Liver (tissue), 3 donors: ENCODE measurements at regions not wholly inside any gene's neighbourhood (a gene's known extent, or its start where the extent isn't known, plus 50 kb on each side); places are given as distances from the start of the nearest gene placed in this dataset.

Experiments used
- EGR1 ChIP-seq, 2 donors: IDR thresholded peaks; 2 replicates each; pipeline ENCODE4 v1.6.1; 2016 to 2018; ENCODE audit warnings: antibody characterized with exemption in 2 of 2, low read depth in 2 of 2
- FOXA1 ChIP-seq: IDR thresholded peaks from 2 replicates; pipeline ENCODE4 v1.6.1; 2016; ENCODE audit warnings: antibody characterized with exemption
- GABPA ChIP-seq, 2 donors: IDR thresholded peaks in 1 of 2; conservative IDR thresholded peaks in 1 of 2; 2 replicates each; pipeline ENCODE4 v1.6.1; 2016; ENCODE audit warnings: antibody characterized with exemption in 2 of 2, mild to moderate bottlenecking in 1 of 2, moderate library complexity in 1 of 2
- JUND ChIP-seq, 2 donors: IDR thresholded peaks; 2 replicates each; pipeline ENCODE4 v1.6.1; 2016; ENCODE audit warnings: antibody characterized with exemption in 2 of 2
- NR2F2 ChIP-seq: IDR thresholded peaks from 2 replicates; pipeline ENCODE4 v1.6.1; 2016; ENCODE audit warnings: antibody characterized with exemption
- RAD21 ChIP-seq, 2 donors: IDR thresholded peaks; 2 replicates each; pipeline ENCODE4 v1.6.1; 2016; ENCODE audit warnings: antibody characterized with exemption in 2 of 2, mild to moderate bottlenecking in 2 of 2
- REST ChIP-seq: IDR thresholded peaks from 2 replicates; pipeline ENCODE4 v1.6.1; 2016; ENCODE audit warnings: antibody characterized with exemption, mild to moderate bottlenecking
- SP1 ChIP-seq: IDR thresholded peaks from 2 replicates; pipeline ENCODE4 v1.6.1; 2018; ENCODE audit warnings: antibody characterized with exemption, mild to moderate bottlenecking
- TAF1 ChIP-seq: conservative IDR thresholded peaks from 2 replicates; pipeline ENCODE4 v1.6.1; 2016; ENCODE audit warnings: antibody characterized with exemption, mild to moderate bottlenecking
- YY1 ChIP-seq: IDR thresholded peaks from 2 replicates; pipeline ENCODE4 v1.6.1; 2016; ENCODE audit warnings: antibody characterized with exemption, mild to moderate bottlenecking
- ZBTB33 ChIP-seq: IDR thresholded peaks from 2 replicates; pipeline ENCODE4 v1.6.1; 2016; ENCODE audit warnings: antibody characterized with exemption
- TF ChIP-seq, protein P1 (sequence below): fragments of 150-350 bp; IDR thresholded peaks from 2 replicates; pipeline ENCODE4 v1.5.1; 2017; ENCODE audit warnings: improper control_type of control experiment, low read depth, low read length; ENCODE audit not compliant: missing input control
- TF ChIP-seq, protein P2 (sequence below): IDR thresholded peaks from 2 replicates; pipeline ENCODE4 v1.6.1; 2016; ENCODE audit warnings: antibody characterized with exemption
- TF ChIP-seq, protein P3 (sequence below): IDR thresholded peaks from 2 replicates; pipeline ENCODE4 v1.6.1; 2016; ENCODE audit warnings: antibody characterized with exemption
- donor health status: healthy.
- donor health status: healthy.

GRCh38 chr2:65483763-65484162, 51.4 kb upstream of the SPRED2 start:
- TF ChIP-seq RAD21 (IDR thresholded peaks at IDR 0.05): no peak
- TF ChIP-seq, protein P1, sequence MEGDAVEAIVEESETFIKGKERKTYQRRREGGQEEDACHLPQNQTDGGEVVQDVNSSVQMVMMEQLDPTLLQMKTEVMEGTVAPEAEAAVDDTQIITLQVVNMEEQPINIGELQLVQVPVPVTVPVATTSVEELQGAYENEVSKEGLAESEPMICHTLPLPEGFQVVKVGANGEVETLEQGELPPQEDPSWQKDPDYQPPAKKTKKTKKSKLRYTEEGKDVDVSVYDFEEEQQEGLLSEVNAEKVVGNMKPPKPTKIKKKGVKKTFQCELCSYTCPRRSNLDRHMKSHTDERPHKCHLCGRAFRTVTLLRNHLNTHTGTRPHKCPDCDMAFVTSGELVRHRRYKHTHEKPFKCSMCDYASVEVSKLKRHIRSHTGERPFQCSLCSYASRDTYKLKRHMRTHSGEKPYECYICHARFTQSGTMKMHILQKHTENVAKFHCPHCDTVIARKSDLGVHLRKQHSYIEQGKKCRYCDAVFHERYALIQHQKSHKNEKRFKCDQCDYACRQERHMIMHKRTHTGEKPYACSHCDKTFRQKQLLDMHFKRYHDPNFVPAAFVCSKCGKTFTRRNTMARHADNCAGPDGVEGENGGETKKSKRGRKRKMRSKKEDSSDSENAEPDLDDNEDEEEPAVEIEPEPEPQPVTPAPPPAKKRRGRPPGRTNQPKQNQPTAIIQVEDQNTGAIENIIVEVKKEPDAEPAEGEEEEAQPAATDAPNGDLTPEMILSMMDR: no peak
- no peak for TF ChIP-seq TAF1
- no peak for TF ChIP-seq YY1
- no peak for TF ChIP-seq GABPA (IDR thresholded peaks at IDR 0.05 in 1 of 2, conservative IDR thresholded peaks at IDR 0.05 in 1 of 2)
- no peak for TF ChIP-seq REST
- no peak for TF ChIP-seq SP1
- TF ChIP-seq EGR1 (IDR thresholded peaks at IDR 0.05; ENCODE audit: low read depth in 2 of 2): no peak
- TF ChIP-seq, protein P2, sequence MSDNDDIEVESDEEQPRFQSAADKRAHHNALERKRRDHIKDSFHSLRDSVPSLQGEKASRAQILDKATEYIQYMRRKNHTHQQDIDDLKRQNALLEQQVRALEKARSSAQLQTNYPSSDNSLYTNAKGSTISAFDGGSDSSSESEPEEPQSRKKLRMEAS: no peak
- TF ChIP-seq, protein P3, sequence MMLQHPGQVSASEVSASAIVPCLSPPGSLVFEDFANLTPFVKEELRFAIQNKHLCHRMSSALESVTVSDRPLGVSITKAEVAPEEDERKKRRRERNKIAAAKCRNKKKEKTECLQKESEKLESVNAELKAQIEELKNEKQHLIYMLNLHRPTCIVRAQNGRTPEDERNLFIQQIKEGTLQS: no peak
- no peak for TF ChIP-seq FOXA1
- TF ChIP-seq ZBTB33: no peak
- TF ChIP-seq JUND (IDR thresholded peaks at IDR 0.05): no peak
- TF ChIP-seq NR2F2: no peak
